ENCODE measurements at regions not wholly inside any gene's neighbourhood (a gene's known extent, or its start where the extent isn't known, plus 50 kb on each side); places are given as distances from the start of the nearest gene placed in this dataset.

DNA sequence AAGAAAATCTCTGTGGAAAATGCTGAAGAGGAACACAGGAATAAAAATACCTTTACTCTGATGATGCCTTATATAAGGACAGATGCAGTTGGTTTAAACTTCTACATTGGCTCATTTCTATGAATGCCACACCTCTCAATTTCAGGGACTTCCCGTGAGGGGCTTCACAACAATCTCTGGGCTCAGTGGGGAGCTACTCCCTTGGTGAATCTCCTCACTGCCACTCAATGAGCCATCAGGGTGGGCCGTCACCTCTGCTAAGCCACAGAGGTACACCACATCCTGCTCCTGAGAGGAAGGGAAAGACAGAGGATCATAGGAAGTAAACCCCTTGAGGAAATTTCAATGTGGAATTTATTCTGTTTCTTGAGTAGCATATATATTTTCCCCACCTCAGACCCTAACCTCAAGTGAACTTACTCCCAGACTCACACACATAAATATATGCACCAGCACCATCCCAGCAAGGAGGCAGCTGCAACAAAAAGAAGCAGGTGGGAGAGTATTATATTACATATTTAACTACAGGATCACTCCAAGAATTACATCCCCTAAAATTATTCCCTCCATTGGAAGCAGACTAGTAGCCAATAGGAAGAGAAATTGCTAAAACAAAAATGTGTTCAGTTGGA, 63.3 kb upstream of the PRSS1 start:
- TF ChIP-seq, protein P1, sequence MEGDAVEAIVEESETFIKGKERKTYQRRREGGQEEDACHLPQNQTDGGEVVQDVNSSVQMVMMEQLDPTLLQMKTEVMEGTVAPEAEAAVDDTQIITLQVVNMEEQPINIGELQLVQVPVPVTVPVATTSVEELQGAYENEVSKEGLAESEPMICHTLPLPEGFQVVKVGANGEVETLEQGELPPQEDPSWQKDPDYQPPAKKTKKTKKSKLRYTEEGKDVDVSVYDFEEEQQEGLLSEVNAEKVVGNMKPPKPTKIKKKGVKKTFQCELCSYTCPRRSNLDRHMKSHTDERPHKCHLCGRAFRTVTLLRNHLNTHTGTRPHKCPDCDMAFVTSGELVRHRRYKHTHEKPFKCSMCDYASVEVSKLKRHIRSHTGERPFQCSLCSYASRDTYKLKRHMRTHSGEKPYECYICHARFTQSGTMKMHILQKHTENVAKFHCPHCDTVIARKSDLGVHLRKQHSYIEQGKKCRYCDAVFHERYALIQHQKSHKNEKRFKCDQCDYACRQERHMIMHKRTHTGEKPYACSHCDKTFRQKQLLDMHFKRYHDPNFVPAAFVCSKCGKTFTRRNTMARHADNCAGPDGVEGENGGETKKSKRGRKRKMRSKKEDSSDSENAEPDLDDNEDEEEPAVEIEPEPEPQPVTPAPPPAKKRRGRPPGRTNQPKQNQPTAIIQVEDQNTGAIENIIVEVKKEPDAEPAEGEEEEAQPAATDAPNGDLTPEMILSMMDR (conservative IDR thresholded peaks at IDR 0.05; ENCODE audit: control insufficient read depth, insufficient read depth, low read depth, low read length), result no peak
- DNase-seq (ENCODE audit: low read depth), result no peak
- no peak overlapping the region for H3K4me3 ChIP-seq (ENCODE audit: control insufficient read depth, low read depth, low read length)

DNA sequence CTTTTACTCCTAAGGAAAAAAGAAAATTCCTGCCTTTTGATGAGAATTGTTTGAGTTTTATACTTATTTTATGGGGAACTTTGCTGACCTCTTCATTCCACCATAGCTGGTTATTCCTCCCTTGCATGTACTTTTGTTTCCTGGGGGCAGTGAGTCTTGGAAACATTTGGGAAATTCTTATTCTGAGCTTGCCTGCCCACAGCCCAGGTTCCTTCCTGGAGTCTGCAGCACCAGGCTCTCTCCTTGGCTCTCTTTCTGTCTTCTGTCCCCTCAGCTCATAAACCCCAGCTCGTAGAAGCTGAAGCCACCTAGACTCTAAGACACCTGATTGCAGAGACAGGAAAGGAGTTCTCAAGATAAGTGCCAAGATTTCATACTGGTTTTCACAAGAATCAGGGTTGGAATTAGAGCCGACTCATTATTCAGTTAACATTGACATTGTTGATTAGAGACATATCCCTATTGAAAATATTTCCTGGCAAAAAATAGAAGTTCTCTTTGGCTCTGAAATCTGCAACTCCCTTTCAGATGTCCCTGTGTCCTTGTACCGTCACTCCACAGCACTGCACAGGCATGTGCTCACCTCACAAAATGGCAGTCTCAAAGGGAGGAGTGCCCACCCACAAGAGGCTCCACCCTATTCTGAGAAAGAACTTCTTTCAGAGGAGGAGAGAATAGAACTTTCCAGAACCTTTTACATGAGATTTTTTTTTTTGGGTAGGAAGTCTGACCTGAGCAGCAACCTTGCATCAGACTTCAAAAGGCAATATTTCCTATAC, 67.8 kb upstream of the PRSS1 start:
- DNase-seq (ENCODE audit: low read depth), result no peak
- TF ChIP-seq, protein P1 (conservative IDR thresholded peaks at IDR 0.05; ENCODE audit: control insufficient read depth, insufficient read depth, low read depth, low read length), result no peak
- no peak overlapping the region for H3K4me3 ChIP-seq (ENCODE audit: control insufficient read depth, low read depth, low read length)

DNA sequence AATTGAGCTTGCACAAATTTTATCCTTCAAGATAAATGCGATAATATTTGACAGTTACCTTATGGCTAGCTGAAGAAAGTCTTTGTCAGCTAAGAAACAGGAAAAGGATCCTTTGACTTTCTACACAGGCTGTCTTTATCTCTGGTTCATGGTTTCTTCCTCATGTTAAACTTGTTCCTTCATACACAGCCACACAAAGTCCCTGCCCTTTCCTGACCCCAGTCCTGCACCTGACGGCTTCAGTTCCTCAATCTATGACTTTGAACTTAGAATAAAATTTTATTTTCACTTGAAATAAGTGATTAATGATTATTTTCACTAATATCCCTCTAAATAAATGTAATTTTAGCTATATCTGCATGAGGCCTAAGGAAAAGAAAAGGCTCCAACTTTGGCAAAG, 77.8 kb upstream of the PRSS1 start:
- DNase-seq (ENCODE audit: low read depth), result no peak
- H3K4me3 ChIP-seq (ENCODE audit: control insufficient read depth, low read depth, low read length), result no peak overlapping the region
- TF ChIP-seq, protein P1 (conservative IDR thresholded peaks at IDR 0.05; ENCODE audit: control insufficient read depth, insufficient read depth, low read depth, low read length), result no peak

DNA sequence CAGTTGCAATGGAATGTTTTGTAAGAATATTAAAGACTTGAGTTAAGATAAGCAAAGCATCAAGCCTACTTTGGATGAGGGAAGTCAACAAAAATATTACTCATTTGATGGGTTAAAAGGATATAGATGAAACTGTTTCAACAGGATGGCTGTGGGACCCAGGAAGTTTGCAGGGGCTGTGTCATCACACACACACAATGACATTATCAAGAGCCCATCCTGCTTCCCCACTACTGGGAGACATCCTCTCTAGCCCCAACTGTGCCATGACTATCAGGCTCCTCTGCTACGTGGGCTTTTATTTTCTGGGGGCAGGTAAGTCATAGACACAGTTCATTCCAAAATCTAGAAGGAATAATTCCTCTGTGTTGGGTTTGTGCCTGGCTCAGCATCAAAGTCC, 78.8 kb upstream of the PRSS1 start:
- DNase-seq (ENCODE audit: low read depth), result no peak
- TF ChIP-seq, protein P1 (conservative IDR thresholded peaks at IDR 0.05; ENCODE audit: control insufficient read depth, insufficient read depth, low read depth, low read length), result no peak
- H3K4me3 ChIP-seq (ENCODE audit: control insufficient read depth, low read depth, low read length), result no peak overlapping the region

DNA sequence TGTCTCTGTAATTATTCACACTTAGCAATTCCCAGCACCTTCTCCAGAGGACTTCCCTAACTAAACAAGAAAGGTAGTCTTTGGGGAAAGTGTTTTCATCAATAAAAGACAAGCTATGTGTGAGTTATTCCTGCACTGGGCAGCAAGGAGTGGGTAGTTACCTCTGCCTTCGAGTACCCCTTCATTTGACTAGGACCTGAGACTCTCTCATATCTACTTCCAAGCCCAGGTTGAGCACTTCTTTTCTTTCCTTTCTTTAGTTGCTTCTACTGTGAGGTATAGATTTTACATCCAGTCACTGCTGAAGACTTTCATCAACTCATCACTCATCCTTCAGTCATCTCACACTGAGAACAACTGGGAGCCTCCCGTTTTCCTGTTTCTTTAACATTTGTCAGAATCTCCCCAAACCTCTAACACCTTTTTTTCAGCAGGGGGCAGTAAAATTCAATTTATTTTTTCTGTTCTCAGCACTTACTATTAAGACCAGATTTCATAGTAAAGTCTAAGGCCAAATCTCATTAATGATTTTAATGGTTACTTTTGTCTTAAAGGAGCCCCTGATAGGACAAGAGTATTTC, 80.1 kb upstream of the PRSS1 start:
- TF ChIP-seq, protein P1 (conservative IDR thresholded peaks at IDR 0.05; ENCODE audit: control insufficient read depth, insufficient read depth, low read depth, low read length), result peak; percentile 52
- H3K4me3 ChIP-seq (ENCODE audit: control insufficient read depth, low read depth, low read length), result no peak overlapping the region
- DNase-seq (ENCODE audit: low read depth), result peak; percentile 37

DNA sequence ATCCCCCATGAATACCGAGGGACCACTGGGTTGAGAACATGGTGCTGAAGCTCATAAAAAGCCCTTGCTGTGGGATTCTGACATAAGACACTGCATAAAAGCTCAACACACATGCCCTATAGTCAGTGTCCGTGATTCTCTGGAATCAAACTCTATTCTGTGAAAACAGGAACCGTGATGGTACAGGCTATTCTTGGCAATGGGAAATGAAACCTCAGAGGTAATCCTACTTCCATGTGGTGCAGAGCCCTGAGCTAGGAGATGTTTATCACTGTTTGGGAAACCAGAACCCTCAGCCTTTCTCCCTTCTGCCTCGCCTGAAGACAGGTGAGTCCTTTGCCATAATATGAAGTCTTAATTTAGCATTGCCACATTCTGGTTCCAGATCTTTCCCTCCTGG, 80.8 kb upstream of the PRSS1 start:
- TF ChIP-seq, protein P1 (conservative IDR thresholded peaks at IDR 0.05; ENCODE audit: control insufficient read depth, insufficient read depth, low read depth, low read length), result no peak
- no peak overlapping the region for H3K4me3 ChIP-seq (ENCODE audit: control insufficient read depth, low read depth, low read length)
- no peak for DNase-seq (ENCODE audit: low read depth)
